H9 (cell line): ENCODE measurements at regions not wholly inside any gene's neighbourhood (a gene's known extent, or its start where the extent isn't known, plus 50 kb on each side); places are given as distances from the start of the nearest gene placed in this dataset.

Source experiments
- DNase-seq: peaks from one replicate; pipeline ENCODE4 v3.0.0-alpha.2; 2017
- H2AFZ ChIP-seq: one replicate; pipeline ENCODE4 v1.6.1; 2013; ENCODE audit warnings: mild to moderate bottlenecking, low read length, control low read depth, moderate library complexity
- H2AK5ac ChIP-seq: 2 replicates; pipeline ENCODE4 v1.6.1; 2013; ENCODE audit warnings: low read length, control low read depth, mixed read lengths; ENCODE audit not compliant: insufficient read length
- H2BK120ac ChIP-seq: one replicate; pipeline ENCODE4 v1.6.1; 2013; ENCODE audit warnings: low read depth, mild to moderate bottlenecking, low read length, control low read depth, inconsistent platforms; ENCODE audit not compliant: poor library complexity, severe bottlenecking
- H2BK12ac ChIP-seq: 2 replicates; pipeline ENCODE4 v1.6.1; 2013; ENCODE audit warnings: low read length, control low read depth, mixed read lengths, low read depth; ENCODE audit not compliant: insufficient read length
- H2BK15ac ChIP-seq: 2 replicates; pipeline ENCODE4 v1.6.1; 2013; ENCODE audit warnings: low read depth, low read length, control low read depth
- H2BK20ac ChIP-seq: one replicate; pipeline ENCODE4 v1.6.1; 2013; ENCODE audit warnings: low read depth, mild to moderate bottlenecking, low read length, control low read depth, inconsistent platforms; ENCODE audit not compliant: poor library complexity, severe bottlenecking
- H2BK5ac ChIP-seq: 2 replicates; pipeline ENCODE4 v1.6.1; 2013; ENCODE audit warnings: low read length, control low read depth, mixed read lengths; ENCODE audit not compliant: insufficient read length
- H3K14ac ChIP-seq: 2 replicates; pipeline ENCODE4 v1.6.1; 2013; ENCODE audit warnings: low read length, control low read depth; ENCODE audit not compliant: insufficient read depth
- H3K18ac ChIP-seq: 2 replicates; pipeline ENCODE4 v1.6.1; 2013; ENCODE audit warnings: low read depth, mild to moderate bottlenecking, mixed read lengths, low read length, control low read depth; ENCODE audit not compliant: insufficient read length
- H3K23ac ChIP-seq: 2 replicates; pipeline ENCODE4 v1.6.1; 2013; ENCODE audit warnings: low read length, control low read depth, mixed read lengths, low read depth; ENCODE audit not compliant: insufficient read length
- H3K23me2 ChIP-seq: 2 replicates; pipeline ENCODE4 v1.6.1; 2013; ENCODE audit warnings: low read depth, mild to moderate bottlenecking, mixed read lengths, low read length, control low read depth; ENCODE audit not compliant: insufficient read length, poor library complexity, severe bottlenecking
- H3K27ac ChIP-seq: 2 replicates; pipeline ENCODE4 v1.5.1; 2013; ENCODE audit warnings: low read length, control low read depth, mixed read lengths, low read depth; ENCODE audit not compliant: insufficient read length
- H3K27me3 ChIP-seq: 2 replicates; pipeline ENCODE4 v1.6.1; 2013; ENCODE audit warnings: low read length, control low read depth, inconsistent platforms; ENCODE audit not compliant: insufficient read depth
- H3K4ac ChIP-seq: 2 replicates; pipeline ENCODE4 v1.6.1; 2013; ENCODE audit warnings: low read depth, mild to moderate bottlenecking, control low read depth, inconsistent platforms, low read length, moderate library complexity
- H3K4me1 ChIP-seq: 2 replicates; pipeline ENCODE4 v1.6.1; 2013; ENCODE audit warnings: low read length, control low read depth, inconsistent platforms; ENCODE audit not compliant: insufficient read depth
- H3K4me2 ChIP-seq: 2 replicates; pipeline ENCODE4 v1.6.1; 2013; ENCODE audit warnings: low read length, control low read depth, mixed read lengths; ENCODE audit not compliant: insufficient read length, insufficient read depth
- H3K56ac ChIP-seq: 2 replicates; pipeline ENCODE4 v1.6.1; 2013; ENCODE audit warnings: low read depth, mild to moderate bottlenecking, mixed read lengths, low read length, control low read depth; ENCODE audit not compliant: insufficient read length
- H3K79me1 ChIP-seq: 2 replicates; pipeline ENCODE4 v1.6.1; 2013; ENCODE audit warnings: low read depth, mild to moderate bottlenecking, moderate library complexity, low read length, control low read depth, inconsistent platforms; ENCODE audit not compliant: insufficient read depth, poor library complexity, severe bottlenecking
- H3K79me2 ChIP-seq: 2 replicates; pipeline ENCODE4 v1.6.1; 2013; ENCODE audit warnings: low read length, control low read depth, inconsistent platforms; ENCODE audit not compliant: insufficient read depth
- H3K9ac ChIP-seq: 2 replicates; pipeline ENCODE4 v1.6.1; 2013; ENCODE audit warnings: low read length, control low read depth, mixed read lengths; ENCODE audit not compliant: insufficient read length; ENCODE audit errors: extremely low read depth
- H3K9me3 ChIP-seq: one replicate; pipeline ENCODE4 v1.6.1; 2013; ENCODE audit warnings: low read depth, low read length, inconsistent platforms; ENCODE audit not compliant: control insufficient read depth
- H3T11ph ChIP-seq: one replicate; pipeline ENCODE4 v1.6.1; 2013; ENCODE audit warnings: mild to moderate bottlenecking, low read length, control low read depth, inconsistent platforms
- H4K20me1 ChIP-seq: one replicate; pipeline ENCODE4 v1.6.1; 2013; ENCODE audit not compliant: control insufficient read depth, insufficient read length, insufficient read depth
- H4K5ac ChIP-seq: 2 replicates; pipeline ENCODE4 v1.6.1; 2013; ENCODE audit warnings: low read depth, mild to moderate bottlenecking, mixed read lengths, low read length, control low read depth; ENCODE audit not compliant: insufficient read length
- H4K8ac ChIP-seq: replicated peaks from 2 replicates; pipeline ENCODE4 v1.6.1; 2013; ENCODE audit warnings: low read length, control low read depth, mixed read lengths, low read depth; ENCODE audit not compliant: insufficient read length
- H4K91ac ChIP-seq: 2 replicates; pipeline ENCODE4 v1.6.1; 2013; ENCODE audit warnings: low read depth, mild to moderate bottlenecking, moderate library complexity, mixed read lengths, low read length, control low read depth; ENCODE audit not compliant: insufficient read length
- H3K27ac Mint-ChIP-seq, 3 experiments: 2 replicates in 2 of 3; 3 replicates in 1 of 3; pipeline ENCODE4 v1.8.0; 2020 to 2021; ENCODE audit warnings: mixed read lengths in 3 of 3, mild to moderate bottlenecking in 1 of 3, moderate library complexity in 1 of 3
- H3K27me3 Mint-ChIP-seq: 2 replicates; pipeline ENCODE4 v1.8.0; 2021; ENCODE audit warnings: low read depth, mild to moderate bottlenecking, moderate library complexity, mixed read lengths
- H3K36me3 Mint-ChIP-seq, 3 experiments: 2 replicates in 2 of 3; 3 replicates in 1 of 3; pipeline ENCODE4 v1.8.0; 2020 to 2021; ENCODE audit warnings: low read depth in 3 of 3, mixed read lengths in 3 of 3; ENCODE audit not compliant: insufficient read depth in 1 of 3
- H3K4me1 Mint-ChIP-seq, 2 experiments: 2 replicates each; pipeline ENCODE4 v1.8.0; 2020; ENCODE audit warnings: mixed read lengths in 2 of 2
- H3K4me3 Mint-ChIP-seq, 2 experiments: 2 replicates in 1 of 2; 3 replicates in 1 of 2; pipeline ENCODE4 v1.8.0; 2020 to 2021; ENCODE audit warnings: mild to moderate bottlenecking in 2 of 2, mixed read lengths in 2 of 2, moderate library complexity in 1 of 2
- H3K9me3 Mint-ChIP-seq, 2 experiments: 2 replicates in 1 of 2; 3 replicates in 1 of 2; pipeline ENCODE4 v1.8.0; 2020; ENCODE audit warnings: mild to moderate bottlenecking in 2 of 2, mixed read lengths in 2 of 2, moderate library complexity in 1 of 2
- WGBS: extraction: QIAGEN DNeasy Blood & Tissue Kit; methylation state at CpG from one replicate; pipeline ENCODE4 v1.1.7; 2013; ENCODE audit warnings: missing lambda C conversion rate, low lambda C conversion rate, mixed read lengths; ENCODE audit not compliant: insufficient read length; ENCODE audit errors: extremely low coverage; 5-methylcytosine and 5-hydroxymethylcytosine counted together
- TF ChIP-seq, protein P1 (sequence below): fragments of 200-600 bp; sonication (generic); conservative IDR thresholded peaks from 3 replicates; pipeline ENCODE4 v1.8.0; 2021; ENCODE audit warnings: antibody characterized with exemption, mild to moderate bottlenecking

DNA sequence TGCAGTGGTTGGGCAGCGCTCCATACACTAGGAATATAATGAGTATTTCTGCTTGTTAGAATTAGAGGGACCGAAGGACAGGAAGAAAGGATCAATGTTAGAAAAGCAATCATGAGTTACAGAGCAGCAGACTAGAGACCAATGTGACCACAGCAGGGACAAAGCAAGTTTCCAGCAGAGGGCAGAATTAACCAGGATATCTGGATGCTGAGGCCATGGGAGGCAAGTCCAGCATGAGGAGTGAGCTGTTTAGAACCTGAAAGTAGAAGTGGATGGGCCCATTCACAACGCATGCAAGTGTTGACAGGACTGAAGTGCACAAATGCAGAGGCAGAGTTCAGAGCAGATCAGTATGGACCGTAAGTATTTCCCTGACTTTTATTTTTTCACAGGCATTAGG lies 910.4 kb upstream of the GYPC start:
- Histone ChIP-seq H2BK20ac (no peak overlapping the region), H2BK12ac (no peak overlapping the region), H4K8ac (no peak overlapping the region), H3K79me2 (no peaks in the 10 kb centered on the region), H3K4me1 (no peaks in the 10 kb centered on the region), H3K4me2 (no peak overlapping the region), H2BK120ac (no peak overlapping the region), H3K23ac (no peak overlapping the region), H3K14ac (no peak overlapping the region), H3K18ac (no peak overlapping the region), H3K27me3 (no peaks in the 10 kb centered on the region), H4K5ac (no peak overlapping the region), H2BK5ac (no peak overlapping the region), H2AFZ (no peak overlapping the region), H3K27ac (no peak overlapping the region), H2AK5ac (no peak overlapping the region), H4K91ac (no peak overlapping the region), H3K9ac (no peak overlapping the region), H3K79me1 (no peaks in the 10 kb centered on the region), H3K56ac (no peak overlapping the region), H2BK15ac (no peak overlapping the region), H3K4ac (no peak overlapping the region), H3T11ph (no peak overlapping the region), H3K9me3 (no peaks in the 10 kb centered on the region), H3K23me2 (no peaks in the 10 kb centered on the region), H4K20me1 (no peaks in the 10 kb centered on the region)
- Mint-ChIP-seq H3K27me3 (no peaks in the 10 kb centered on the region), H3K4me3 (no peak overlapping the region), H3K4me1 (peaks cover 14 to 16% of the 10 kb centered on the region in 2 experiments), H3K9me3 (no peaks in the 10 kb centered on the region; a peak in 2 of 5 replicates), H3K27ac (no peak overlapping the region), H3K36me3 (no peaks in the 10 kb centered on the region)
- no CpG with 5 or more reads among the region's 4 CpGs for WGBS
- peak; percentile 79 for DNase-seq
- TF ChIP-seq, protein P1, sequence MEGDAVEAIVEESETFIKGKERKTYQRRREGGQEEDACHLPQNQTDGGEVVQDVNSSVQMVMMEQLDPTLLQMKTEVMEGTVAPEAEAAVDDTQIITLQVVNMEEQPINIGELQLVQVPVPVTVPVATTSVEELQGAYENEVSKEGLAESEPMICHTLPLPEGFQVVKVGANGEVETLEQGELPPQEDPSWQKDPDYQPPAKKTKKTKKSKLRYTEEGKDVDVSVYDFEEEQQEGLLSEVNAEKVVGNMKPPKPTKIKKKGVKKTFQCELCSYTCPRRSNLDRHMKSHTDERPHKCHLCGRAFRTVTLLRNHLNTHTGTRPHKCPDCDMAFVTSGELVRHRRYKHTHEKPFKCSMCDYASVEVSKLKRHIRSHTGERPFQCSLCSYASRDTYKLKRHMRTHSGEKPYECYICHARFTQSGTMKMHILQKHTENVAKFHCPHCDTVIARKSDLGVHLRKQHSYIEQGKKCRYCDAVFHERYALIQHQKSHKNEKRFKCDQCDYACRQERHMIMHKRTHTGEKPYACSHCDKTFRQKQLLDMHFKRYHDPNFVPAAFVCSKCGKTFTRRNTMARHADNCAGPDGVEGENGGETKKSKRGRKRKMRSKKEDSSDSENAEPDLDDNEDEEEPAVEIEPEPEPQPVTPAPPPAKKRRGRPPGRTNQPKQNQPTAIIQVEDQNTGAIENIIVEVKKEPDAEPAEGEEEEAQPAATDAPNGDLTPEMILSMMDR, result peak; percentile 80
